ENCODE measurements at regions not wholly inside any gene's neighbourhood (a gene's known extent, or its start where the extent isn't known, plus 50 kb on each side); places are given as distances from the start of the nearest gene placed in this dataset.
"Not testable (repeated sequence)": the region's sequence is repeated elsewhere in the genome, so short reads cannot be mapped to it uniquely, and the experiment has no call there.

GRCh38 chr6:27112974-27113373, 134.5 kb upstream of the PRSS16 start:
- no peak for DNase-seq

GRCh38 chr6:27119329-27119728, 128.2 kb upstream of the PRSS16 start:
- no peak for DNase-seq

- no peak for DNase-seq
Measured at GRCh38 chr6:27119761-27120160, 127.7 kb upstream of the PRSS16 start.

GRCh38 chr6:27121640-27122039, 125.9 kb upstream of the PRSS16 start:
- no peak for DNase-seq

GRCh38 chr6:27124252-27124657, 123.2 kb upstream of the PRSS16 start:
- DNase-seq: no peak

GRCh38 chr6:27126046-27126814, 121.3 kb upstream of the PRSS16 start:
- DNase-seq: no peak

- DNase-seq: peak; percentile 91
Measured at GRCh38 chr6:27126815-27127537, 120.5 kb upstream of the PRSS16 start.

- DNase-seq: not testable (repeated sequence)
Measured at GRCh38 chr6:27127874-27128273, 119.6 kb upstream of the PRSS16 start.

GRCh38 chr6:27128311-27129094, 119.0 kb upstream of the PRSS16 start:
- no peak for DNase-seq

- DNase-seq: no peak
Measured at GRCh38 chr6:27129095-27129815, 118.2 kb upstream of the PRSS16 start.

- no peak for DNase-seq
Measured at GRCh38 chr6:27129917-27130316, 117.6 kb upstream of the PRSS16 start.

GRCh38 chr6:27130668-27131428, 116.7 kb upstream of the PRSS16 start:
- DNase-seq: no peak

- not testable (repeated sequence) for DNase-seq
Measured at GRCh38 chr6:27132282-27132531, 115.3 kb upstream of the PRSS16 start.

- peak; percentile 97 for DNase-seq
Measured at GRCh38 chr6:27132532-27133280, 114.8 kb upstream of the PRSS16 start.

- DNase-seq: peak; percentile 79
Measured at GRCh38 chr6:27133281-27134227, 113.9 kb upstream of the PRSS16 start.

GRCh38 chr6:27135087-27135657, 112.3 kb upstream of the PRSS16 start:
- no peak for DNase-seq

- no peak for DNase-seq
Measured at GRCh38 chr6:27136077-27136644, 111.3 kb upstream of the PRSS16 start.

- DNase-seq: no peak
Measured at GRCh38 chr6:27136978-27137814, 110.3 kb upstream of the PRSS16 start.

GRCh38 chr6:27138406-27138805, 109.1 kb upstream of the PRSS16 start:
- no peak for DNase-seq
